Testis (tissue), 2 donors: ENCODE measurements at regions not wholly inside any gene's neighbourhood (a gene's known extent, or its start where the extent isn't known, plus 50 kb on each side); places are given as distances from the start of the nearest gene placed in this dataset.

Experiments used
- POLR2A ChIP-seq: fragments of 450-650 bp; IDR thresholded peaks from one replicate; pipeline ENCODE4 v1.6.1; 2017; ENCODE audit warnings: antibody characterized with exemption, mild to moderate bottlenecking, moderate library complexity
- TF ChIP-seq, protein P1 (sequence below), 3 experiments: fragments of 450-650 bp in 2 of 3; fragments of 200-600 bp in 1 of 3; sonication (generic) in 1 of 3; IDR thresholded peaks; one replicate each; pipeline ENCODE4 v1.5.1; 2016 to 2019; ENCODE audit warnings: antibody characterized with exemption in 3 of 3, mild to moderate bottlenecking in 2 of 3, moderate library complexity in 1 of 3

DNA sequence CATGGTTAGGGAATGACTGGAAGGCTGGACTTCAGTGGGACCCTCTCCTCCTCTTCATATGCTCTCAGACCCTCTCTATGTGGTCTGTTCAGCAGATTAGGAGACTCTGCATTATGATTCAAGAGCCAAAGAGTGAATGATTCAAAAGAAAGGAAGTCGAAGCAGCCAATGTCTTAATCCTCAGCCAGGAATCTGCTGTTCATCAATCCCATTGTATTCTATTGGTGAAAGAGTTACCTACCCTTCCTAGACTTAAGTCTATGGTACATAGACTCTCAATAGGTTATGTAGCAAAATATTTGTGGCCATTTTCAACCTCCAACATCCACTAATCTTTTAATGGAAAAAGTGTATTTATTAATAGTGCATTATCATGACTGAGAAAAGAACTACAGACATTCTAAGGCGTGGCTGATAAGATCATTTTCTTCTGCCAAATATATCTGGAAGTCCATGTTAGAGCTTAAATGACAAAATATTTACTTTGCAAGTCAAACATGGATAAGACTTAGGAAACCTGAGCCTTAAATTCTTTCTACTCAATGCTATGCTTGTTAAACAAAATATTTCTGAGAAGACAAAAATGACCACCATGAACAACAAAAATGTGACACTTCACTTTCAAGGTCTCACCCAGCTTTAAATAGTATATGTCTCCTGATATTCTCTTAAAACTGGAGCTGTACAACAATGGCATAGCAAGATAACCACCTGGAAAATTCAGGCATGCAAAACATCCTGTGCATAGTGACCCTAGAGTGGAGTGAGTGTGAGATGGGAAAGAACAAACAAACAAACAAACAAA is 1100.6 kb downstream of the GALC start:
- TF ChIP-seq, protein P1, sequence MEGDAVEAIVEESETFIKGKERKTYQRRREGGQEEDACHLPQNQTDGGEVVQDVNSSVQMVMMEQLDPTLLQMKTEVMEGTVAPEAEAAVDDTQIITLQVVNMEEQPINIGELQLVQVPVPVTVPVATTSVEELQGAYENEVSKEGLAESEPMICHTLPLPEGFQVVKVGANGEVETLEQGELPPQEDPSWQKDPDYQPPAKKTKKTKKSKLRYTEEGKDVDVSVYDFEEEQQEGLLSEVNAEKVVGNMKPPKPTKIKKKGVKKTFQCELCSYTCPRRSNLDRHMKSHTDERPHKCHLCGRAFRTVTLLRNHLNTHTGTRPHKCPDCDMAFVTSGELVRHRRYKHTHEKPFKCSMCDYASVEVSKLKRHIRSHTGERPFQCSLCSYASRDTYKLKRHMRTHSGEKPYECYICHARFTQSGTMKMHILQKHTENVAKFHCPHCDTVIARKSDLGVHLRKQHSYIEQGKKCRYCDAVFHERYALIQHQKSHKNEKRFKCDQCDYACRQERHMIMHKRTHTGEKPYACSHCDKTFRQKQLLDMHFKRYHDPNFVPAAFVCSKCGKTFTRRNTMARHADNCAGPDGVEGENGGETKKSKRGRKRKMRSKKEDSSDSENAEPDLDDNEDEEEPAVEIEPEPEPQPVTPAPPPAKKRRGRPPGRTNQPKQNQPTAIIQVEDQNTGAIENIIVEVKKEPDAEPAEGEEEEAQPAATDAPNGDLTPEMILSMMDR (IDR thresholded peaks at IDR 0.05), result no peak
- no peak for TF ChIP-seq POLR2A
